ENCODE measurements at regions not wholly inside any gene's neighbourhood (a gene's known extent, or its start where the extent isn't known, plus 50 kb on each side); places are given as distances from the start of the nearest gene placed in this dataset.

DNA sequence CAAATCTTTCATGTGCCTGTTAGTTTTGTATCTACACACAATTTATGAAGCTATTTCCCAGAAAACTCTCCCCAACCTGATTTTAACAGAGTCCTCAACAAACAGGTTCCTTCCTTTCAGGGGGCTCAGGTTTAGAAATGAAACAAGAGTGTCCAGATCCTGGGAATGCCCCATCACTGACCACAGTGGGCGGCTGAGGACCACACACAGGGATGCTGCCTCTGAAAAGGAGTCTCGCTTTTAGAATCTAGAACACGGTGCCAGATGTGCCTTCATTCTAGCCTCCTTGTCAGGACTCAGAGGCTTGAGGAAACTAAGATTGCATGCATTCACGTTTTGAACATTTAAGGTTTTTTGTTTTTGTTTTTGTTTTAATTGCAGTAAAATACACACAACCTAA is 115.0 kb downstream of the FOXB1 start:
- Histone ChIP-seq H3K79me2 (ENCODE audit: insufficient read depth, low read length) (no peaks in the 10 kb centered on the region; the same call in 1 of the 2 replicates), H4K20me1 (ENCODE audit: control insufficient read depth, insufficient read depth, insufficient read length) (no peaks in the 10 kb centered on the region), H3K27me3 (ENCODE audit: insufficient read depth, low read length) (peaks cover 5% of the 10 kb centered on the region), H2BK12ac (ENCODE audit: insufficient read length, low read depth, low read length) (no peak overlapping the region), H3K27ac (ENCODE audit: insufficient read length, low read depth, low read length) (no peak overlapping the region), H2BK20ac (ENCODE audit: low read depth, low read length, poor library complexity, severe bottlenecking) (no peak overlapping the region), H3K56ac (ENCODE audit: insufficient read length, low read depth, low read length) (no peak overlapping the region), H3K23ac (ENCODE audit: insufficient read length, low read depth, low read length) (no peak overlapping the region), H3K14ac (ENCODE audit: insufficient read depth, low read length) (no peak overlapping the region), H3K79me1 (ENCODE audit: insufficient read depth, low read depth, low read length, poor library complexity, severe bottlenecking) (no peaks in the 10 kb centered on the region), H3K9me3 (ENCODE audit: control insufficient read depth, low read depth, low read length) (no peaks in the 10 kb centered on the region), H3K18ac (ENCODE audit: insufficient read length, low read depth, low read length) (no peak overlapping the region), H3K4me1 (ENCODE audit: insufficient read depth, low read length) (peaks cover 28% of the 10 kb centered on the region), H4K91ac (ENCODE audit: insufficient read length, low read depth, low read length) (no peak overlapping the region), H2BK15ac (ENCODE audit: low read depth, low read length) (no peak overlapping the region), H4K8ac (replicated peaks; ENCODE audit: insufficient read length, low read depth, low read length) (no peak overlapping the region), H3K4ac (ENCODE audit: low read depth, low read length) (no peak overlapping the region), H2BK5ac (ENCODE audit: insufficient read length, low read length) (no peak overlapping the region), H2BK120ac (ENCODE audit: low read depth, low read length, poor library complexity, severe bottlenecking) (no peak overlapping the region), H3T11ph (ENCODE audit: low read length) (no peak overlapping the region), H3K9ac (ENCODE audit: extremely low read depth, insufficient read length, low read length) (no peak overlapping the region), H3K23me2 (ENCODE audit: insufficient read length, low read depth, low read length, poor library complexity, severe bottlenecking) (no peaks in the 10 kb centered on the region), H2AK5ac (ENCODE audit: insufficient read length, low read length) (no peak overlapping the region), H3K4me2 (ENCODE audit: insufficient read depth, insufficient read length, low read length) (peak overlapping the region; percentile 68), H2AFZ (ENCODE audit: low read length) (no peak overlapping the region), H4K5ac (ENCODE audit: insufficient read length, low read depth, low read length) (no peak overlapping the region)
- Mint-ChIP-seq H3K27me3 (ENCODE audit: low read depth) (peaks cover 69% of the 10 kb centered on the region), H3K4me1 (peaks cover 70 to 73% of the 10 kb centered on the region in 2 experiments), H3K36me3 (ENCODE audit: insufficient read depth in 1 of 3, low read depth in 3 of 3) (no peaks in the 10 kb centered on the region), H3K9me3 (no peaks in the 10 kb centered on the region; a peak in 2 of 5 replicates), H3K27ac (peak overlapping the region in 1 of 3 experiments; percentile 11; a peak in 2 of 7 replicates), H3K4me3 (peak overlapping the region in 1 of 2 experiments; percentile 65; a peak in 2 of 5 replicates)
- TF ChIP-seq, protein P1, sequence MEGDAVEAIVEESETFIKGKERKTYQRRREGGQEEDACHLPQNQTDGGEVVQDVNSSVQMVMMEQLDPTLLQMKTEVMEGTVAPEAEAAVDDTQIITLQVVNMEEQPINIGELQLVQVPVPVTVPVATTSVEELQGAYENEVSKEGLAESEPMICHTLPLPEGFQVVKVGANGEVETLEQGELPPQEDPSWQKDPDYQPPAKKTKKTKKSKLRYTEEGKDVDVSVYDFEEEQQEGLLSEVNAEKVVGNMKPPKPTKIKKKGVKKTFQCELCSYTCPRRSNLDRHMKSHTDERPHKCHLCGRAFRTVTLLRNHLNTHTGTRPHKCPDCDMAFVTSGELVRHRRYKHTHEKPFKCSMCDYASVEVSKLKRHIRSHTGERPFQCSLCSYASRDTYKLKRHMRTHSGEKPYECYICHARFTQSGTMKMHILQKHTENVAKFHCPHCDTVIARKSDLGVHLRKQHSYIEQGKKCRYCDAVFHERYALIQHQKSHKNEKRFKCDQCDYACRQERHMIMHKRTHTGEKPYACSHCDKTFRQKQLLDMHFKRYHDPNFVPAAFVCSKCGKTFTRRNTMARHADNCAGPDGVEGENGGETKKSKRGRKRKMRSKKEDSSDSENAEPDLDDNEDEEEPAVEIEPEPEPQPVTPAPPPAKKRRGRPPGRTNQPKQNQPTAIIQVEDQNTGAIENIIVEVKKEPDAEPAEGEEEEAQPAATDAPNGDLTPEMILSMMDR (conservative IDR thresholded peaks at IDR 0.05) = no peak
- DNase-seq = no peak
- no CpG with 5 or more reads among the region's 4 CpGs for WGBS (ENCODE audit: extremely low coverage, insufficient read length, low lambda C conversion rate)

All from H9 (cell line).